ENCODE measurements at regions not wholly inside any gene's neighbourhood (a gene's known extent, or its start where the extent isn't known, plus 50 kb on each side); places are given as distances from the start of the nearest gene placed in this dataset.

GRCh38 chrY:13803424-13803823 lies 99.7 kb downstream of the TMSB4Y start:
- TF ChIP-seq CTCF (conservative IDR thresholded peaks at IDR 0.05; ENCODE audit: low read depth in 2 of 2) (no peak), POLR2AphosphoS5 (IDR thresholded peaks at IDR 0.05; ENCODE audit: low read depth) (no peak), STAT1 (IDR thresholded peaks at IDR 0.05; ENCODE audit: unreplicated experiment) (no peak), JUNB (IDR thresholded peaks at IDR 0.05; ENCODE audit: unreplicated experiment) (no peak), EZH2 (IDR thresholded peaks at IDR 0.05; ENCODE audit: low read depth, unreplicated experiment) (no peak), REST (IDR thresholded peaks at IDR 0.05; ENCODE audit: unreplicated experiment) (no peak), CREB1 (CRISPR knock-in tag; IDR thresholded peaks at IDR 0.05; ENCODE audit: low read depth) (no peak), EZH2phosphoT487 (IDR thresholded peaks at IDR 0.05; ENCODE audit: unreplicated experiment) (no peak), ETS1 (IDR thresholded peaks at IDR 0.05) (no peak), ZNF114 (CRISPR knock-in tag; IDR thresholded peaks at IDR 0.05) (no peak), ZNF331 (CRISPR knock-in tag; IDR thresholded peaks at IDR 0.05; ENCODE audit: low read depth) (no peak), NANOG (IDR thresholded peaks at IDR 0.05; ENCODE audit: borderline replicate concordance) (no peak)

Measured in GM23338 (cell line).